SK-N-SH (cell line): ENCODE measurements at regions not wholly inside any gene's neighbourhood (a gene's known extent, or its start where the extent isn't known, plus 50 kb on each side); places are given as distances from the start of the nearest gene placed in this dataset.

Experiments
- CTCF ChIA-PET: fragments of 300-600, 350-600 bp; formaldehyde crosslinking; extraction: SDS; loops from one replicate; lab custom pipeline; 2021; lab: Yijun Ruan, JAX
- POLR2A ChIA-PET: fragments of 350-600 bp; sonication (Branson Sonifier 250); formaldehyde crosslinking; extraction: SDS; loops from one replicate; lab custom pipeline; 2020; ENCODE audit warnings: antibody characterized with exemption, inconsistent platforms; lab: Yijun Ruan, JAX
- DNase-seq: peaks from one replicate; pipeline ENCODE4 v3.0.0; 2012
- H2AFZ ChIP-seq: fragments of 200-600 bp; sonication (generic); 2 replicates; pipeline ENCODE4 v1.8.1; 2016; ENCODE audit warnings: antibody characterized with exemption, mild to moderate bottlenecking, low read depth
- H3F3A ChIP-seq: fragments of 200-600 bp; sonication (generic); replicated peaks from 2 replicates; pipeline ENCODE3; 2016; ENCODE audit warnings: antibody characterized with exemption, mild to moderate bottlenecking; ENCODE audit not compliant: insufficient read depth
- H3K27ac ChIP-seq, 2 experiments: fragments of 200-500 bp in 1 of 2; fragments of 200-600 bp in 1 of 2; sonication (Bioruptor generic) in 1 of 2; sonication (generic), shearing (Covaris generic) in 1 of 2; 2 replicates each; pipeline versions ENCODE4 v1.5.1 to v1.6.1; 2014 to 2016; ENCODE audit warnings: low read depth in 2 of 2, inconsistent platforms in 1 of 2, low read length in 1 of 2, mild to moderate bottlenecking in 1 of 2, mixed read lengths in 1 of 2
- H3K27me3 ChIP-seq: fragments of 200-600 bp; sonication (generic), shearing (Covaris generic); 2 replicates; pipeline ENCODE4 v1.6.1; 2016; ENCODE audit warnings: mixed run types; ENCODE audit not compliant: insufficient read depth
- H3K36me3 ChIP-seq, 2 experiments: fragments of 200-500 bp in 1 of 2; fragments of 200-600 bp in 1 of 2; sonication (Bioruptor generic) in 1 of 2; sonication (generic) in 1 of 2; replicated peaks in 1 of 2; 2 replicates each; pipeline versions ENCODE3 to v1.5.1; 2014 to 2016; ENCODE audit warnings: low read length in 1 of 2, mild to moderate bottlenecking in 1 of 2; ENCODE audit not compliant: insufficient read depth in 2 of 2, control insufficient read depth in 1 of 2
- H3K4me1 ChIP-seq, 2 experiments: fragments of 200-500 bp in 1 of 2; fragments of 200-600 bp in 1 of 2; sonication (Bioruptor generic) in 1 of 2; sonication (generic), shearing (Covaris generic) in 1 of 2; 2 replicates each; pipeline versions ENCODE4 v1.5.1 to v1.6.1; 2014 to 2016; ENCODE audit warnings: low read depth in 1 of 2, low read length in 1 of 2, mixed run types in 1 of 2; ENCODE audit not compliant: insufficient read depth in 2 of 2, control insufficient read depth in 1 of 2
- H3K4me2 ChIP-seq: fragments of 200-600 bp; sonication (generic), shearing (Covaris generic); 2 replicates; pipeline ENCODE4 v1.6.1; 2017; ENCODE audit warnings: mixed run types
- H3K4me3 ChIP-seq, 2 experiments: fragments of 200-500 bp in 1 of 2; fragments of 200-600 bp in 1 of 2; sonication (Bioruptor generic) in 1 of 2; sonication (generic), shearing (Covaris generic) in 1 of 2; 2 replicates each; pipeline versions ENCODE4 v1.5.1 to v1.8.1; 2014 to 2016; ENCODE audit warnings: low read depth in 2 of 2, inconsistent platforms in 1 of 2, low read length in 1 of 2, mild to moderate bottlenecking in 1 of 2, mixed read lengths in 1 of 2, moderate library complexity in 1 of 2
- H3K79me2 ChIP-seq: fragments of 200-600 bp; sonication (generic); 2 replicates; pipeline ENCODE4 v1.8.1; 2017; ENCODE audit warnings: mild to moderate bottlenecking; ENCODE audit not compliant: insufficient read depth
- H3K9ac ChIP-seq: fragments of 200-600 bp; sonication (generic); 2 replicates; pipeline ENCODE4 v1.6.1; 2017; ENCODE audit warnings: mixed run types
- H3K9me2 ChIP-seq: fragments of 200-600 bp; sonication (generic); 2 replicates; pipeline ENCODE4 v1.6.1; 2017; ENCODE audit warnings: mixed run types
- H3K9me3 ChIP-seq: fragments of 200-600 bp; sonication (generic); 2 replicates; pipeline ENCODE4 v1.6.1; 2017; ENCODE audit warnings: mixed run types, mild to moderate bottlenecking, moderate library complexity
- H4K20me1 ChIP-seq: fragments of 200-600 bp; sonication (generic); 2 replicates; pipeline ENCODE4 v1.6.1; 2017; ENCODE audit warnings: mild to moderate bottlenecking, mixed run types; ENCODE audit not compliant: insufficient read depth
- CHD2 ChIP-seq: fragments of 150-350 bp; IDR thresholded peaks from 2 replicates; pipeline ENCODE4 v1.6.1; 2018; ENCODE audit warnings: low read length; ENCODE audit not compliant: partially characterized antibody
- CTCF ChIP-seq: fragments of 200-600 bp; sonication (generic); IDR thresholded peaks from 2 replicates; pipeline ENCODE4 v1.6.1; 2017; ENCODE audit warnings: antibody characterized with exemption, mild to moderate bottlenecking, moderate library complexity
- GATA2 ChIP-seq: sonication (generic); formaldehyde crosslinking; IDR thresholded peaks from 2 replicates; pipeline ENCODE4 v1.5.0; 2020; ENCODE audit warnings: mild to moderate bottlenecking, missing genetic modification reagents
- NRF1 ChIP-seq: IDR thresholded peaks from 2 replicates; pipeline ENCODE4 v1.6.1; 2012; ENCODE audit warnings: low read depth, mild to moderate bottlenecking, low read length
- RAD21 ChIP-seq: IDR thresholded peaks from 2 replicates; pipeline ENCODE4 v1.6.1; 2012; ENCODE audit warnings: mild to moderate bottlenecking, low read length
- RCOR1 ChIP-seq: fragments of 150-350 bp; IDR thresholded peaks from 2 replicates; pipeline ENCODE4 v1.6.1; 2017; ENCODE audit warnings: antibody characterized with exemption, low read length
- SIN3A ChIP-seq: IDR thresholded peaks from 2 replicates; pipeline ENCODE4 v1.6.1; 2012; ENCODE audit warnings: low read depth, mild to moderate bottlenecking, low read length, moderate library complexity, borderline replicate concordance
- SMC3 ChIP-seq: IDR thresholded peaks from 2 replicates; pipeline ENCODE4 v1.6.1; 2012; ENCODE audit warnings: low read depth, low read length, improper control_type of control experiment
- TEAD4 ChIP-seq: IDR thresholded peaks from 2 replicates; pipeline ENCODE4 v1.4.0; 2012; ENCODE audit warnings: mild to moderate bottlenecking, borderline replicate concordance; ENCODE audit not compliant: insufficient read depth
- USF1 ChIP-seq: IDR thresholded peaks from 2 replicates; pipeline ENCODE4 v1.4.0; 2012; ENCODE audit warnings: low read depth, borderline replicate concordance
- WGBS: methylation state at CpG from one replicate; pipeline ENCODE4 v1.1.6; 2017; ENCODE audit warnings: low lambda C conversion rate; 5-methylcytosine and 5-hydroxymethylcytosine counted together

GRCh38 chr4:138939960-138940359 lies 75.6 kb upstream of the NOCT start:
- H3K9me3 ChIP-seq, result no peaks in the 10 kb centered on the region
- no peak overlapping the region for H3K4me2 ChIP-seq
- no peaks in the 10 kb centered on the region for H3K9me2 ChIP-seq
- peaks cover 0 to 2% of the 10 kb centered on the region in 2 experiments; a peak in 1 of 4 replicates for H3K4me1 ChIP-seq
- H3K36me3 ChIP-seq, result no peaks in the 10 kb centered on the region
- no peaks in the 10 kb centered on the region for H3F3A ChIP-seq
- no peaks in the 10 kb centered on the region for H4K20me1 ChIP-seq
- CTCF ChIA-PET, result interaction anchor here (3.4 kb wide), 1 partner anchor 69 kb away, joined by 23 read pairs; no protein-coding TSS in a partner anchor
- H2AFZ ChIP-seq, result no peak overlapping the region
- H3K4me3 ChIP-seq, result no peak overlapping the region
- no peak overlapping the region for H3K9ac ChIP-seq
- DNase-seq, result no peak
- 65% methylated on average over 4 of the region's 4 CpGs for WGBS
- no peaks in the 10 kb centered on the region for H3K27me3 ChIP-seq
- H3K79me2 ChIP-seq, result no peaks in the 10 kb centered on the region
- TF ChIP-seq TEAD4 (no peak), GATA2 (no peak)
- no peak overlapping the region for H3K27ac ChIP-seq
- POLR2A ChIA-PET, result no interaction called here

- no peaks in the 10 kb centered on the region for H3K9me3 ChIP-seq
- no peaks in the 10 kb centered on the region for H3K36me3 ChIP-seq
- no peaks in the 10 kb centered on the region for H4K20me1 ChIP-seq
- CTCF ChIA-PET, result interaction anchor here (0.6 to 3.4 kb wide), 36 partner anchors 10 to 1815 kb away, joined by 3 to 28 read pairs (median 4); no protein-coding TSS in a partner anchor
- POLR2A ChIA-PET, result interaction anchor here (0.7 kb wide), 1 partner anchor 729 kb away, joined by 3 read pairs; no protein-coding TSS in a partner anchor
- no peak overlapping the region; the same call in 1 of the 2 replicates for H2AFZ ChIP-seq
- peak; percentile 42 for DNase-seq
- no peak overlapping the region for H3K4me3 ChIP-seq
- peaks cover 0 to 2% of the 10 kb centered on the region in 2 experiments; a peak in 1 of 4 replicates for H3K4me1 ChIP-seq
- H3F3A ChIP-seq, result no peaks in the 10 kb centered on the region
- no peaks in the 10 kb centered on the region for H3K27me3 ChIP-seq
- H3K9ac ChIP-seq, result no peak overlapping the region
- WGBS, result 5% methylated on average over 3 of the region's 3 CpGs
- H3K4me2 ChIP-seq, result no peak overlapping the region
- TF ChIP-seq SMC3 (peak; percentile 58), SIN3A (no peak), CHD2 (peak; percentile 22), USF1 (no peak), GATA2 (no peak), RCOR1 (no peak), RAD21 (peak; percentile 87), CTCF (peak; percentile 65), NRF1 (no peak)
- H3K27ac ChIP-seq, result no peak overlapping the region
- H3K9me2 ChIP-seq, result no peaks in the 10 kb centered on the region
- H3K79me2 ChIP-seq, result no peaks in the 10 kb centered on the region
Measured at GRCh38 chr4:138938366-138938690, 77.3 kb upstream of the NOCT start.
